ENCODE measurements at regions not wholly inside any gene's neighbourhood (a gene's known extent, or its start where the extent isn't known, plus 50 kb on each side); places are given as distances from the start of the nearest gene placed in this dataset.

- DNase-seq (ENCODE audit: low spot score) = no peak
Observed at GRCh38 chr13:31962731-31963370, 68.7 kb upstream of the FRY start.

GRCh38 chr13:31963631-31964030 is 67.9 kb upstream of the FRY start:
- DNase-seq (ENCODE audit: low spot score) = no peak

- no peak for DNase-seq (ENCODE audit: low spot score)
Observed at GRCh38 chr13:31964168-31964567, 67.4 kb upstream of the FRY start.

GRCh38 chr13:31965361-31966066 is 66.1 kb upstream of the FRY start:
- no peak for DNase-seq (ENCODE audit: low spot score)

- DNase-seq (ENCODE audit: low spot score) = no peak
Observed at GRCh38 chr13:31967155-31967554, 64.4 kb upstream of the FRY start.

- DNase-seq (ENCODE audit: low spot score) = peak; percentile 18
Observed at GRCh38 chr13:31968473-31968872, 63.1 kb upstream of the FRY start.

GRCh38 chr13:31970231-31970930 is 61.2 kb upstream of the FRY start:
- DNase-seq (ENCODE audit: low spot score) = no peak

- no peak for DNase-seq (ENCODE audit: low spot score)
Observed at GRCh38 chr13:31972453-31972852, 59.1 kb upstream of the FRY start.

GRCh38 chr13:31978021-31978420 is 53.6 kb upstream of the FRY start:
- no peak for DNase-seq (ENCODE audit: low spot score)

- DNase-seq (ENCODE audit: low spot score) = no peak
Observed at GRCh38 chr13:31980830-31981229, 50.7 kb upstream of the FRY start.

Measured in LoVo (cell line).